Effector memory CD8-positive, alpha-beta T cell (primary cell): ENCODE measurements at regions not wholly inside any gene's neighbourhood (a gene's known extent, or its start where the extent isn't known, plus 50 kb on each side); places are given as distances from the start of the nearest gene placed in this dataset.

Source experiments
- ATAC-seq: fragments of 150-1000 bp; cut with Tn5 transposase; replicated peaks from 2 replicates; pipeline ENCODE4 v1.10.0; 2021; ENCODE audit warnings: mild to moderate bottlenecking, moderate library complexity
- DNase-seq, 3 experiments: peaks; one replicate each; pipeline ENCODE4 v3.0.0; 2021
- H3K27ac Mint-ChIP-seq, 2 donors: one replicate each; pipeline ENCODE4 v1.8.0; 2022; ENCODE audit warnings: mild to moderate bottlenecking in 2 of 2, mixed read lengths in 2 of 2, moderate library complexity in 2 of 2
- H3K27me3 Mint-ChIP-seq, 2 donors: one replicate each; pipeline ENCODE4 v1.8.0; 2022; ENCODE audit warnings: mixed read lengths in 2 of 2
- H3K36me3 Mint-ChIP-seq: one replicate; pipeline ENCODE4 v1.8.0; 2022; ENCODE audit warnings: mild to moderate bottlenecking, moderate library complexity, mixed read lengths; ENCODE audit not compliant: insufficient read depth
- H3K4me1 Mint-ChIP-seq, 2 donors: one replicate each; pipeline ENCODE4 v1.8.0; 2022; ENCODE audit warnings: low read depth in 2 of 2, mixed read lengths in 2 of 2
- H3K4me3 Mint-ChIP-seq, 2 donors: one replicate each; pipeline ENCODE4 v1.8.0; 2022; ENCODE audit warnings: mild to moderate bottlenecking in 2 of 2, mixed read lengths in 2 of 2, moderate library complexity in 2 of 2
- H3K9me3 Mint-ChIP-seq, 2 donors: one replicate each; pipeline ENCODE4 v1.8.0; 2022; ENCODE audit warnings: mixed read lengths in 2 of 2

DNA sequence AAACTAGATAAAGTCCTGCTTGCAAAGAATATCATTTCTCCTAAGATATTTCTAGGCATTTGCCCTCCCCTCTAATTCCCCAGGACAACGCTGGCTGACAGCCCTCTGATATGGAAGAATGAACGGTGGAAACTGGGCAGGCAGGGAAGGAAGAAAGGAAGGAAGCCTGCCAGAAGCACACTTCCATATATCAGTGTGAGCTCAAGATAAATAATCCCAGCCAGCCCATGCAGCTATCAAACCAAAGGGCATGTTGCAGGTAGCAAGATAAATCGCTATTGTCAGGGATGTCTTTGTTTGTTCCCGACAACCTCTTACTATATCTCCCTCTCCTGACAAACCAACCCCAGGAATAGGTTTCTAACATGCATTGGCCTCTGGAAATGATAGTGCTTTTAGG, 412.8 kb downstream of the HNRNPD start:
- Mint-ChIP-seq H3K9me3 (no peaks in the 10 kb centered on the region), H3K27me3 (peaks cover 9 to 38% of the 10 kb centered on the region in 2 donors), H3K4me1 (no peaks in the 10 kb centered on the region), H3K27ac (no peak overlapping the region), H3K36me3 (no peaks in the 10 kb centered on the region), H3K4me3 (no peak overlapping the region)
- ATAC-seq (no peak), DNase-seq (no peak)

DNA sequence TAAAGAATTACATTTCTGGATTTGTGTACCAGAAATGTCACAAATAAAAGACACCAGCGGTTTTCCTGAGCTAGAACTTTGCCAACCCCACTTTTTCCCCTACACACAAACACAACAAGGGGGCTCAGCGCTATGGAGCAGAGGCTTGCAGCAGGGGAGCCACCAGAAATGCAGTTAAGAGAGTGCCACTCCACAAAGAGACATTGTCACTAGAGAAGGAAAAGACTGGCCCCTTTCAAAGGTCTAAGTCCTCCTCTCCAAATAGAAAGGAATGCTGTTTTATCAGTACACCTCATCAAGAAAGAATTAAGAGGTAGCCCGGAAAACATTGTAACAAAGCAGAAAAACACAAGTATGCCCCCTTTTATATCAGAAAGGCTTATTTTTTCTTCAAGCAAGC, 419.5 kb downstream of the HNRNPD start:
- Mint-ChIP-seq H3K4me1 (no peaks in the 10 kb centered on the region), H3K4me3 (no peak overlapping the region), H3K27me3 (peaks cover 2 to 28% of the 10 kb centered on the region in 2 donors), H3K9me3 (no peaks in the 10 kb centered on the region), H3K27ac (no peak overlapping the region), H3K36me3 (no peaks in the 10 kb centered on the region)
- ATAC-seq = no peak
- DNase-seq = no peak

DNA sequence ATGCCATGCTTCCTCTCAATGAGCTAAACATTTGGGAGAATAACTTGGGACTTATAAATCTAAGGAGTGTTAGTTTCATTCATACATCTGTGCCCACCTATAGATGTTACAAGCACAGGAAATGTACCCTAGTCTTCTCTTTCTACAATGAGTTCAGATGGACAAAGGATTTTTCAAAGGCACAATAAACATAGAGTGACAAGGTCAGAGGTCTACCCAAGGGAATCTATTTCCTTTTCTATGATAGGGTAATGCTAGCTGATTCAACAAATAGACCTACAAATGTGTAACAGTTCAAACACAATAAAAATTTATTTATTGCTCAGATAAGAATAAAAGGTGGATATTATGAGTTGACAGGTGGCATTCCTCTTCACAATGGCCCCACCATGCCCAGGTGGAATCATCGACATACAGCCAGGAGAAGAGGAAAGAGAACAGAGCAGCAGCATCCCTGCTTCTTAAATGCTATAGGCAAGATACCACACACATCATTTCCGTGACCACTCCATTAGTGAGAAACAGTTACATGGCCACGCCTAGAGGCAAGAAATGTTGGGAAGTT, 421.8 kb downstream of the HNRNPD start:
- Mint-ChIP-seq H3K9me3 (no peaks in the 10 kb centered on the region), H3K4me1 (no peaks in the 10 kb centered on the region)
- ATAC-seq = no peak

DNA sequence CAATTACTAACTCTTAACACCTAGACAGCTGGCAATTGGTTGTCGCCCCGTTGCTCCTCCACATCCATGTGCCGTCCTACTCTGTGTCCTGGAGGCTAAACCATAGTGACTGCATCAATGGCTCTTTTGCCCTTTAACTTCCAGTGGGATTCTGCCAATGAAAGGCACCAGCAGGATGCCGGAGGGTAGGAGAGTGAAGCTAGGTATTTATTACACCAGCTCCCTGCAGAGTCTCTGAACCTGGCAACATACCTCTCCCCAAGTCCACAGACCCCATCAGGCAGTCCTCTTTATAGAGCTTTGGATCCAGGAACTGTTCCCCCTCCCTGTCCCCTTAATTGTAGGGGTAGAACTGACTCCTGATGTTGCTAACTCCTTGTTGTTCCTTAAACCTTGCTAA, 426.8 kb downstream of the HNRNPD start:
- no peak overlapping the region for H3K27ac Mint-ChIP-seq
- no peaks in the 10 kb centered on the region for H3K36me3 Mint-ChIP-seq
- DNase-seq = no peak
- no peaks in the 10 kb centered on the region for H3K4me1 Mint-ChIP-seq
- ATAC-seq = no peak
- H3K9me3 Mint-ChIP-seq = no peaks in the 10 kb centered on the region
- H3K4me3 Mint-ChIP-seq = no peak overlapping the region
- H3K27me3 Mint-ChIP-seq = peaks cover 26 to 29% of the 10 kb centered on the region in 2 donors

More for the DNA sequence above, 421.8 kb downstream of the HNRNPD start:
- H3K4me3 Mint-ChIP-seq = no peak overlapping the region
- H3K27me3 Mint-ChIP-seq = peaks cover 11 to 39% of the 10 kb centered on the region in 2 donors
- no peak for DNase-seq
- H3K27ac Mint-ChIP-seq = no peak overlapping the region
- no peaks in the 10 kb centered on the region for H3K36me3 Mint-ChIP-seq

DNA sequence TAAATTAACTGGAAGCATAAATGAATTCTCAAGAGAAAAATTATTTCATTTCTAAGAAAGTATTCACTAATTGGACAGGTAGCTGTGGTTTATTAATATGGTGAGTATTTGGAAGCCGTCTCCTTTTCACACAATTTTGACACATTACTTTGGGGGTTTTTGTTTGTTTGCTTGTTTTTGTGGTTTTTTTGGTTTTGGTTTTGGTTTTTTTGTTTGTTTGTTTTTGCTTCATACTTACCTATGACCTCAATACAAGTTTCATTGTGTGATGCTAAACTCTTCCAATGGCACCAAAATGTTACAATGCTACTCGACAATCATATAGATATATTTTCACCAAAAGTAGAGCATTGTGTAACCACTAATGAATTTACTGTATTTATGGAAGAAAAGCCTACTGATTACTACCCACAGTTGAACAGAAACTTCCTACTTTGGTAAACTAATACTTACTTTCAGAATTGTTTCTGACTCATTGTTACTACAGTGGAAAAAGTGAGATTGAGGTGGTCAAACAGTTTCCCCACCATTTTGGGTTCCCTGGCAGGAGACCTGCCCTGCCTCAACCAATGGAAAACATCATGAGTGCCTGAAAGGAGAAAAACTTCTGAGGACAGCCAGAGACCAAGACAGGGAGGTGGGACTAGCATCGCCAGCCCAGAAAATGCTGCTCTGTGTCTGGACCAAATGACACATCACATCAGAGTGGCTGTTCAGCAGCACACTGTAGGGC, 443.1 kb downstream of the HNRNPD start:
- Mint-ChIP-seq H3K27ac (no peak overlapping the region), H3K36me3 (no peaks in the 10 kb centered on the region), H3K9me3 (peaks cover 0 to 1% of the 10 kb centered on the region in 2 donors), H3K4me1 (no peaks in the 10 kb centered on the region), H3K27me3 (peaks cover 9 to 20% of the 10 kb centered on the region in 2 donors), H3K4me3 (no peak overlapping the region)
- no peak for DNase-seq
- no peak for ATAC-seq

DNA sequence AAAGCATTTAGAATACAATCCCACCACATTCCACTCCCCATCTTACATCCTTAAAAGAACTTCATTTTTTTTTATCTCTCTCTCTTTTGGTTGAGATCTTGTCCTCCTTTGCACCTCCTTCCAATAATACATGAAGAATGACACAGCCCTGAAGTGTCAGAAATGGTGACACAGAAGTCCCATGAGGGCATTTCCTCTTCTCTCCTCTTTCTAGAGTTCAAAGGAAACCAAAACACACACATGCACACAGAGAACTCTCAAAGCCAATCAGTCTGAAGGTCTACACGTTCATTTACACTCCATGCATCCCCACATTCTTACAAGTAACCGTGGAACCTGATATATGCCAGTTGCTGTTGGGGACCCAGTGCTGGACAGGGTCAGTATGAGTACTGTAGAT, 450.7 kb downstream of the HNRNPD start:
- H3K27ac Mint-ChIP-seq = no peak overlapping the region
- DNase-seq (no peak), ATAC-seq (no peak)
- no peaks in the 10 kb centered on the region for H3K36me3 Mint-ChIP-seq
- H3K4me3 Mint-ChIP-seq = no peak overlapping the region
- H3K4me1 Mint-ChIP-seq = no peaks in the 10 kb centered on the region
- no peaks in the 10 kb centered on the region for H3K9me3 Mint-ChIP-seq
- peaks cover 56 to 70% of the 10 kb centered on the region in 2 donors for H3K27me3 Mint-ChIP-seq

DNA sequence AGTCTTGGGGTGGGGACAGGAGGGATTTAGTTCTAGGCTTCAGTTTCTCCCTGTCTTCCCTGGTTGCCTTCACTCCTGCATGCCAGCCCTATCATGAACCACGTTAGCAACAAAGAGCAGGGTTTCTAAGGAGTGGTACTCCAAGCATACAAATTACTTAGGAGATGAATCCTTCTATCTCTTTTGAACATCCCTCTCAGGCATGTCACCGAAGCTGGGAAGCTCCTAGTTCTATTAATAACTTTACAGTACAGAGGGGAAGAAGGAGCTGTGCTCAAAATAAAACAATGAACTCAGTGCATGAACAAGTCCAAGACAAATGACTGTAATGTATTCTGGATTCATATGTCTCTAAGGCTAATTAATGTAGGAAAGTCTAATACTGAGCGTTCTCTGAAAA, 450.6 kb upstream of the RASGEF1B start:
- Mint-ChIP-seq H3K4me1 (no peaks in the 10 kb centered on the region), H3K27ac (no peak overlapping the region), H3K36me3 (no peaks in the 10 kb centered on the region), H3K27me3 (peaks cover 62 to 69% of the 10 kb centered on the region in 2 donors), H3K9me3 (no peaks in the 10 kb centered on the region), H3K4me3 (no peak overlapping the region)
- ATAC-seq (no peak), DNase-seq (no peak)

DNA sequence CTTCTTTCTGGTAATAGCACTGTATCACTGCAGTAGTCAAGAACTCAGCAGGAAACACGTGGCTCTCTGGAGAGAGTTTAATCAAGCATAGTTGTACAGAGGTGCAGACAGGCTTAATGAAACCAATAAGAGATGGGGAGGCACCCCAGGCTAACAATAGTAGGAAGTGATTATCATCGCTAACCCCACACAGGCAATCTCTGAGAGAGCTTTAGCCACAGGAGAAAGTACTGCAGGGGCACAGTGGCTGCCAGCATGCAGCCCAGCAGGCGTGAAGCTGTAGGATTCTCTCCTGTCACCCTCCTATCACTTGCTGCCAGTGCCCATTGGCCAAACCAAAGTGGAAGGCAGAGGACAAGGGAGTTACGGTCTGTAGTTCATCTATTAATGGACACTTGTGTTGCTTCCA, 450.0 kb upstream of the RASGEF1B start:
- no peaks in the 10 kb centered on the region for H3K9me3 Mint-ChIP-seq
- H3K4me1 Mint-ChIP-seq = no peaks in the 10 kb centered on the region
- no peaks in the 10 kb centered on the region for H3K36me3 Mint-ChIP-seq
- DNase-seq = no peak
- peaks cover 57 to 64% of the 10 kb centered on the region in 2 donors for H3K27me3 Mint-ChIP-seq
- H3K4me3 Mint-ChIP-seq = no peak overlapping the region
- no peak overlapping the region for H3K27ac Mint-ChIP-seq
- ATAC-seq = no peak

DNA sequence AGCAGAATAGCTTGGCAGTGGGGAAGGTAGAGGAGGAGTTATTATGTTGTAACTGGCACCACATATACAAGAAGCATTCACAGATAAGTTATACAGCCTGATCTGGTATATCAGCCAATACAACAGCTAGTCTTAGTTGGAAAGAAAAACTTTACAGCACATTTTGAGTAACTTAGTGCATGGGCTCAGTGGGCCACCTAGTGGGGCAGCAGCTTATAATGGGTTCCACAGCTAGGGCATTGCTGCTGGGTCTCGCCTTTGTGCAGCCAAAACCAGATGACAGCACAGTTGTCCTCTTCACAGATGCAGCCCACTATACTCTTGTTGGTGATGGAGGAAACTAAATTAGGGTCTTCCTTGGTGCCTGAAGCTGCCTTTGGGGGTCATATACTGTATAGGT, 448.1 kb upstream of the RASGEF1B start:
- H3K4me3 Mint-ChIP-seq = no peak overlapping the region
- no peak overlapping the region for H3K27ac Mint-ChIP-seq
- ATAC-seq (no peak), DNase-seq (no peak)
- no peaks in the 10 kb centered on the region for H3K4me1 Mint-ChIP-seq
- no peaks in the 10 kb centered on the region for H3K36me3 Mint-ChIP-seq
- peaks cover 54% of the 10 kb centered on the region in 2 donors for H3K27me3 Mint-ChIP-seq
- no peaks in the 10 kb centered on the region for H3K9me3 Mint-ChIP-seq

DNA sequence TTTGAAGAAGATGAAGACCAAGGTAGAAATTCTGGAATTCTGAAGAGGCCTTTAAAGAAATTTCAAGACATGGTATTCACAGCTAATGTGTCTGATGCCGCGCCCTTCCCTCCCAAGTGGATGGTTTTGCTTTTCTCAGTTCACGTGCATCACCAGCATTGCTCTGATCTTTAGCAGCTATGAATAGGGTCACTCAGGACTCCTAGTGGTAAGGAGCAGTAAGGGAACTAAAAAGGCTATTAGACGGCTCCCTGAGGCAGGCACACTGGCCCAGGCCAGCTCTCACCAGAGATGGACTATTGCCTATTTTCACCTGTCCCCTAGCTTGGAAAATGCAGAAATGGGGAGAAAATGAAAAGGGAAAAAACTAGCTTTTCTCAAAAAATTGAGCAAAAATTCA, 447.5 kb upstream of the RASGEF1B start:
- Mint-ChIP-seq H3K9me3 (no peaks in the 10 kb centered on the region), H3K36me3 (no peaks in the 10 kb centered on the region), H3K4me3 (no peak overlapping the region), H3K27me3 (peaks cover 48 to 53% of the 10 kb centered on the region in 2 donors), H3K4me1 (no peaks in the 10 kb centered on the region), H3K27ac (no peak overlapping the region)
- DNase-seq (no peak), ATAC-seq (peak; percentile 31)

DNA sequence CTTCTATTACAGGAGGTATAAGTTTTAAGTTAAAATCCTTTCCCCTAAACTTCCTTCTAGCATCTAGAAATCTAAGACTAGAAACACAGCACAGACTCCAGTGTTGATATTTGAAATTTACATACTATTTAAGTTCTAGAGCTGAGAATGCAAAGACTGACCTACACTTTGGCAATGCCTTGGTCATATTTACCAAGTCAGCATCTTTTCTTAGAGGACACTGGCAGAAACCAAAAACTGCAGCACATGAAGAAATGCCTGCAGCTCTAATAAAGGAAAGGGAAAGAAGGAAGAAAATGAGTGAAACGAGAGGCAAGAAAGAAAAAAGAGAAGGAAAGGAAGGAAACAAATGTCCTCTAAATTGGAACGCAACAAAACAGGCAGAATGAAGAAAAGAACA, 443.7 kb upstream of the RASGEF1B start:
- Mint-ChIP-seq H3K36me3 (no peaks in the 10 kb centered on the region), H3K4me1 (peaks cover 2 to 7% of the 10 kb centered on the region in 2 donors), H3K4me3 (no peak overlapping the region), H3K27me3 (peaks cover 30% of the 10 kb centered on the region in 2 donors), H3K9me3 (no peaks in the 10 kb centered on the region), H3K27ac (no peak overlapping the region)
- no peak for ATAC-seq
- DNase-seq = no peak

DNA sequence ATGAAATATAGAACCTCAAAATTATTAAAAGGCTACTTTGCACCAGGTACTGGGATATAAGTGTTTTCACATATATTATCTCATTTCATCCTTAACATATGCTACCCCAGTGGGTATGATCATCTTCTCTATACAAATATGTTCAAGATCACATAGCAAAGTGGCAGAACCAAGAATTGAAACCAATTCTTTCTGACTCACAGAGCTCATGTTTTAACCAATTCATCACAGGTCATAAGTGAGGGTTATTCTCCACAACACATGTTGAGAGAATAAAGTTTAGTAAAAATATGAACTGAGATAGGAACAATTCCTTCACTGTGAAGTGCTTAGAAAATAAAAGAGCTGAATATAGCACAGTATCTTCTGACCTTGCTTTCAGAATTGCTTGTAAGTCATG, 442.9 kb upstream of the RASGEF1B start:
- peaks cover 22 to 30% of the 10 kb centered on the region in 2 donors for H3K27me3 Mint-ChIP-seq
- peaks cover 2 to 7% of the 10 kb centered on the region in 2 donors for H3K4me1 Mint-ChIP-seq
- no peaks in the 10 kb centered on the region for H3K9me3 Mint-ChIP-seq
- H3K36me3 Mint-ChIP-seq = no peaks in the 10 kb centered on the region
- ATAC-seq (no peak), DNase-seq (no peak)
- H3K27ac Mint-ChIP-seq = no peak overlapping the region
- no peak overlapping the region for H3K4me3 Mint-ChIP-seq

DNA sequence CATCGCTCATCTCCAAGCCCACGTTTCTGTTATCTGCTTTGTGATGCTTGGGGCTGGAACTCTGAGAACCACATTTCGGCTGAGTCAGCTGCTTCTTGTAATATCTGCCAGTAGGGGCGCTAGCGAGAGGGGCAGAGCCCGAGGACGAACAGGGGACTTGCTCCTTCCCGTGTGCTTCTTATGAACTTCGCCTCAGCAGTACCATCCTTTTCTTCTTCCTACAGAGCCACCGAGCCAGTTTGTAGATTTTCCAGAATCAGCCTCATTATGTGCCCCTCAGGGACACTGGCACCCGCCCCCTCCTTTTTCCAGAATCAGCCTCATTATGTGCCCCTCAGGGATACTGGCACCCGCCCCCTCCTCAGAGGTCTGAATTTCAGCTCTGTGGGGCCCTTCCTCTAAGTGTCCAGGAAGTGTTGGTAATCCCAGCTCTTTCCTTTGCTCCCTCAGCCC, 441.7 kb upstream of the RASGEF1B start:
- peaks cover 2 to 7% of the 10 kb centered on the region in 2 donors for H3K4me1 Mint-ChIP-seq
- H3K27me3 Mint-ChIP-seq = peaks cover 16 to 25% of the 10 kb centered on the region in 2 donors
- DNase-seq (peak; percentile 38 to 46 (median 41)), ATAC-seq (peak; percentile 72)
- no peaks in the 10 kb centered on the region for H3K36me3 Mint-ChIP-seq
- H3K9me3 Mint-ChIP-seq = no peaks in the 10 kb centered on the region
- H3K27ac Mint-ChIP-seq = no peak overlapping the region
- no peak overlapping the region for H3K4me3 Mint-ChIP-seq

DNA sequence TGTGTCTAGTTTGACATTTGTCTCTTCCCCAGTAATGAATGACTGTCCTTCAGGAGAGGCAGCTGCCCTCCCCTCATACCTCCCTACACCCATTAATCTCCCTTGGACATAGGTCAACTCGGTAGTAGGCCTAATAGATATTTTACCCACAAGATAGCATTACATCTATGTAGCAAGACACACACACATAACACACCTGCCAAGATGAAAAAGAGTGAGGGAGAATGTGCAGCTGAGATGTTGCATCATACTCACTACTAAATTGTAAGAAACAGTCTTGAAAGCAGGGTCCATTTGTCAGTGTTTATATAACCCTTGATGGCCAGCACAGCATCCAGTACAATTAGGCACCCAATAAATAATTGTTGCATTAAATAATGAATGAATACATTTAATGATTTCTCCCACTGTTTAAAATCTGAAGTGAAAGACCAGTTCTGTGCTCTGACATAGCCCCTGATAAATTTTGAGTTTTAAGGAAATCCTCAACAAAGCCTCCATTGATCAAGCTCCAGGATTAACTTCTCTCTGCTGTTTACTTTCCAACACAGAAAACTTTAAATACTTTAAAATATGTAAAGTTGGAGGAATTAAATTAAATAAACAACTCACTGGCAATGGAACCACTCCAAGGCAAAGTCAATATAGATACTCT, 440.8 kb upstream of the RASGEF1B start:
- H3K4me1 Mint-ChIP-seq = peaks cover 2 to 7% of the 10 kb centered on the region in 2 donors
- peaks cover 16 to 19% of the 10 kb centered on the region in 2 donors for H3K27me3 Mint-ChIP-seq
- DNase-seq = no peak
- no peak for ATAC-seq
- H3K27ac Mint-ChIP-seq = no peak overlapping the region
- no peaks in the 10 kb centered on the region for H3K36me3 Mint-ChIP-seq
- no peaks in the 10 kb centered on the region for H3K9me3 Mint-ChIP-seq
- no peak overlapping the region for H3K4me3 Mint-ChIP-seq
